ENCODE measurements at regions not wholly inside any gene's neighbourhood (a gene's known extent, or its start where the extent isn't known, plus 50 kb on each side); places are given as distances from the start of the nearest gene placed in this dataset.
A peak's percentile ranks its signal among the peaks of the same experiment; 100 is the strongest.

DNA sequence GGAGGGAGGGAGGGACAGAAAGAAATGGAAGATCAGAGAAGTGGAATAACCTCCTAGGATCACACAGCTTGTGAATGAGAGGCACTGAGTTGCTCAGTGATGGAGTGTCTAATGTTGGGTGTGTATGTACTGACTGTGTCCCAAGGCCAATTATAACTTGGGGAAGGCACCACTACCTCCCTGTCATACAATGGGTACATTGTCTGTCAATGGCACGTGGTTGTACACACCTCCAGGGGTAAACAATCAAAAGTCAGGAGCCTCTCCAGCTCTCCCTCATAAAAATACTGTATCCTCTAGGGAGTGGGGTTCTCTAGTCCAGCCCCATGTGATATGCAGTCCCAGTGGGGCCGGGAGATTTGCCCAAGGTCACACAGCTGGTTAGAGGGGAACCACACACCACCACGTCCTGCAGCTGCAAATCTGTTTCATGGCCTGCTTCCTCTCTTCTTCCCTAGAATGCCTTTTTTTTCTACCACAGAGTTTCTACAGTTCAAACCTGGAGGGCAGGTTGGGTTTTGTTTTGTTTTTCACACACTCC, 112.5 kb downstream of the SNX5 start (continued):
- TF ChIP-seq NFRKB (IDR thresholded peaks at IDR 0.05) = no peak
- no peak; the same call in 1 of the 2 replicates for TF ChIP-seq ZNF510 (CRISPR knock-in tag; IDR thresholded peaks at IDR 0.05; ENCODE audit: low read depth)
- TF ChIP-seq REL (CRISPR knock-in tag; conservative IDR thresholded peaks at IDR 0.05) = no peak
- TF ChIP-seq ATM (IDR thresholded peaks at IDR 0.05; ENCODE audit: borderline replicate concordance) = no peak
- TF ChIP-seq ZNF121 (CRISPR knock-in tag; IDR thresholded peaks at IDR 0.05) = peak; percentile 39; the same call in 1 of the 2 replicates
- TF ChIP-seq, protein P1, sequence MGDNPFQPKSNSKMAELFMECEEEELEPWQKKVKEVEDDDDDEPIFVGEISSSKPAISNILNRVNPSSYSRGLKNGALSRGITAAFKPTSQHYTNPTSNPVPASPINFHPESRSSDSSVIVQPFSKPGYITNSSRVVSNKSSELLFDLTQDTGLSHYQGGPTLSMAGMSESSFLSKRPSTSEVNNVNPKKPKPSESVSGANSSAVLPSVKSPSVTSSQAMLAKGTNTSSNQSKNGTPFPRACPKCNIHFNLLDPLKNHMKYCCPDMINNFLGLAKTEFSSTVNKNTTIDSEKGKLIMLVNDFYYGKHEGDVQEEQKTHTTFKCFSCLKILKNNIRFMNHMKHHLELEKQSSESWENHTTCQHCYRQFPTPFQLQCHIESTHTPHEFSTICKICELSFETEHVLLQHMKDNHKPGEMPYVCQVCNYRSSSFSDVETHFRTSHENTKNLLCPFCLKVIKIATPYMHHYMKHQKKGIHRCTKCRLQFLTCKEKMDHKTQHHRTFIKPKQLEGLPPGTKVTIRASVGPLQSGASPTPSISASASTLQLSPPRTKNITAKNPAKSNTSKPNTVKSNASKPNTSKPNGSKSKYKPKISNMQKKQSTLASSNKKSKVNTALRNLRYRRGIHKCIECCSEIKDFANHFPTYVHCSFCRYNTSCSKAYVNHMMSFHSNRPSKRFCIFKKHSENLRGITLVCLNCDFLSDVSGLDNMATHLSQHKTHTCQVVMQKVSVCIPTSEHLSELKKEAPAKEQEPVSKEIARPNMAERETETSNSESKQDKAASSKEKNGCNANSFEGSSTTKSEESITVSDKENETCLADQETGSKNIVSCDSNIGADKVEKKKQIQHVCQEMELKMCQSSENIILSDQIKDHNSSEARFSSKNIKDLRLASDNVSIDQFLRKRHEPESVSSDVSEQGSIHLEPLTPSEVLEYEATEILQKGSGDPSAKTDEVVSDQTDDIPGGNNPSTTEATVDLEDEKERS (CRISPR knock-in tag; IDR thresholded peaks at IDR 0.05) = peak; percentile 94; the same call in 1 of the 2 replicates
- TF ChIP-seq, protein P2, sequence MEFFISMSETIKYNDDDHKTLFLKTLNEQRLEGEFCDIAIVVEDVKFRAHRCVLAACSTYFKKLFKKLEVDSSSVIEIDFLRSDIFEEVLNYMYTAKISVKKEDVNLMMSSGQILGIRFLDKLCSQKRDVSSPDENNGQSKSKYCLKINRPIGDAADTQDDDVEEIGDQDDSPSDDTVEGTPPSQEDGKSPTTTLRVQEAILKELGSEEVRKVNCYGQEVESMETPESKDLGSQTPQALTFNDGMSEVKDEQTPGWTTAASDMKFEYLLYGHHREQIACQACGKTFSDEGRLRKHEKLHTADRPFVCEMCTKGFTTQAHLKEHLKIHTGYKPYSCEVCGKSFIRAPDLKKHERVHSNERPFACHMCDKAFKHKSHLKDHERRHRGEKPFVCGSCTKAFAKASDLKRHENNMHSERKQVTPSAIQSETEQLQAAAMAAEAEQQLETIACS (CRISPR knock-in tag; IDR thresholded peaks at IDR 0.05) = no peak
- TF ChIP-seq, protein P3, sequence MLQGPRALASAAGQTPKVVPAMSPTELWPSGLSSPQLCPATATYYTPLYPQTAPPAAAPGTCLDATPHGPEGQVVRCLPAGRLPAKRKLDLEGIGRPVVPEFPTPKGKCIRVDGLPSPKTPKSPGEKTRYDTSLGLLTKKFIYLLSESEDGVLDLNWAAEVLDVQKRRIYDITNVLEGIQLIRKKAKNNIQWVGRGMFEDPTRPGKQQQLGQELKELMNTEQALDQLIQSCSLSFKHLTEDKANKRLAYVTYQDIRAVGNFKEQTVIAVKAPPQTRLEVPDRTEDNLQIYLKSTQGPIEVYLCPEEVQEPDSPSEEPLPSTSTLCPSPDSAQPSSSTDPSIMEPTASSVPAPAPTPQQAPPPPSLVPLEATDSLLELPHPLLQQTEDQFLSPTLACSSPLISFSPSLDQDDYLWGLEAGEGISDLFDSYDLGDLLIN (CRISPR knock-in tag; IDR thresholded peaks at IDR 0.05; ENCODE audit: borderline replicate concordance) = no peak
- no peak for TF ChIP-seq ZNF7 (CRISPR knock-in tag; IDR thresholded peaks at IDR 0.05)
- TF ChIP-seq SP2 (CRISPR knock-in tag; IDR thresholded peaks at IDR 0.05) = no peak
- peak; percentile 85 for TF ChIP-seq ZNF644 (CRISPR knock-in tag; IDR thresholded peaks at IDR 0.05; ENCODE audit: low read depth)
- no peak for TF ChIP-seq ZNF235 (CRISPR knock-in tag; IDR thresholded peaks at IDR 0.05; ENCODE audit: borderline replicate concordance)
- peak; percentile 73 for TF ChIP-seq JUND (CRISPR knock-in tag; IDR thresholded peaks at IDR 0.05)
- TF ChIP-seq RARA (CRISPR knock-in tag; IDR thresholded peaks at IDR 0.05) = peak; percentile 87
- peak; percentile 80 for TF ChIP-seq RBFOX2 (IDR thresholded peaks at IDR 0.05; ENCODE audit: low read depth, low read length)
- TF ChIP-seq, protein P4, sequence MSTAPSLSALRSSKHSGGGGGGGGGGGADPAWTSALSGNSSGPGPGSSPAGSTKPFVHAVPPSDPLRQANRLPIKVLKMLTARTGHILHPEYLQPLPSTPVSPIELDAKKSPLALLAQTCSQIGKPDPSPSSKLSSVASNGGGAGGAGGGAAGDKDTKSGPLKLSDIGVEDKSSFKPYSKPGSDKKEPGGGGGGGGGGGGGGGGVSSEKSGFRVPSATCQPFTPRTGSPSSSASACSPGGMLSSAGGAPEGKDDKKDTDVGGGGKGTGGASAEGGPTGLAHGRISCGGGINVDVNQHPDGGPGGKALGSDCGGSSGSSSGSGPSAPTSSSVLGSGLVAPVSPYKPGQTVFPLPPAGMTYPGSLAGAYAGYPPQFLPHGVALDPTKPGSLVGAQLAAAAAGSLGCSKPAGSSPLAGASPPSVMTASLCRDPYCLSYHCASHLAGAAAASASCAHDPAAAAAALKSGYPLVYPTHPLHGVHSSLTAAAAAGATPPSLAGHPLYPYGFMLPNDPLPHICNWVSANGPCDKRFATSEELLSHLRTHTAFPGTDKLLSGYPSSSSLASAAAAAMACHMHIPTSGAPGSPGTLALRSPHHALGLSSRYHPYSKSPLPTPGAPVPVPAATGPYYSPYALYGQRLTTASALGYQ (CRISPR knock-in tag; IDR thresholded peaks at IDR 0.05) = peak; percentile 82
- peak; percentile 40 for TF ChIP-seq MED8 (CRISPR knock-in tag; IDR thresholded peaks at IDR 0.05; ENCODE audit: insufficient replicate concordance)
- peak; percentile 78 for TF ChIP-seq TEAD3 (CRISPR knock-in tag; optimal IDR thresholded peaks at IDR 0.05; ENCODE audit: borderline replicate concordance)
- TF ChIP-seq STAT5B (CRISPR knock-in tag; IDR thresholded peaks at IDR 0.05) = no peak
- no peak for TF ChIP-seq DNMT1 (CRISPR knock-in tag; IDR thresholded peaks at IDR 0.05)
- no peak for TF ChIP-seq IKZF1 (IDR thresholded peaks at IDR 0.05)
- TF ChIP-seq JUNB (CRISPR knock-in tag; IDR thresholded peaks at IDR 0.05; ENCODE audit: borderline replicate concordance) = no peak
- TF ChIP-seq ZNF547 (CRISPR knock-in tag; IDR thresholded peaks at IDR 0.05) = no peak
- no peak for TF ChIP-seq KLF9 (CRISPR knock-in tag; IDR thresholded peaks at IDR 0.05; ENCODE audit: low read depth)
- TF ChIP-seq ZNF614 (CRISPR knock-in tag; IDR thresholded peaks at IDR 0.05; ENCODE audit: borderline replicate concordance) = peak; percentile 89; the same call in 1 of the 2 replicates
- peak; percentile 86; the same call in 1 of the 2 replicates for TF ChIP-seq ZNF768 (CRISPR knock-in tag; IDR thresholded peaks at IDR 0.05)
- TF ChIP-seq KDM3A (CRISPR knock-in tag; IDR thresholded peaks at IDR 0.05; ENCODE audit: low read depth) = peak; percentile 42; the same call in 1 of the 2 replicates

Measured in HepG2 (cell line).